Ovary (tissue), 7 donors: ENCODE measurements at regions not wholly inside any gene's neighbourhood (a gene's known extent, or its start where the extent isn't known, plus 50 kb on each side); places are given as distances from the start of the nearest gene placed in this dataset.

ENCODE experiments used
- DNase-seq, 5 donors: peaks; one replicate each; pipeline ENCODE4 v3.0.0-alpha.2; 2019 to 2020
- H3K27ac ChIP-seq, 2 donors: fragments of 200-600 bp; one replicate each; pipeline versions ENCODE4 v1.5.1 to v1.8.0; 2019 to 2022
- H3K27me3 ChIP-seq: fragments of 200-600 bp; one replicate; pipeline ENCODE4 v1.8.0; 2022
- H3K36me3 ChIP-seq: fragments of 200-600 bp; sonication (generic); one replicate; pipeline ENCODE4 v1.5.1; 2019
- H3K4me1 ChIP-seq: one replicate; pipeline ENCODE4 v1.8.1; 2013; ENCODE audit warnings: mild to moderate bottlenecking, moderate library complexity; ENCODE audit not compliant: insufficient read depth
- H3K4me3 ChIP-seq: fragments of 200-600 bp; sonication (generic); one replicate; pipeline ENCODE4 v1.5.1; 2017
- H3K9me3 ChIP-seq, 2 donors: fragments of 200-600 bp in 1 of 2; sonication (generic) in 1 of 2; one replicate each; pipeline versions ENCODE4 v1.5.1 to v1.8.1; 2013 to 2019; ENCODE audit warnings: mild to moderate bottlenecking in 1 of 2, moderate library complexity in 1 of 2
- CTCF ChIP-seq, 3 donors: fragments of 450-650 bp in 2 of 3; fragments of 200-600 bp in 1 of 3; IDR thresholded peaks; one replicate each; pipeline versions ENCODE4 v1.5.1 to v1.8.0; 2016 to 2022; ENCODE audit warnings: antibody characterized with exemption in 3 of 3, mild to moderate bottlenecking in 1 of 3
- EP300 ChIP-seq: sonication (generic); formaldehyde crosslinking; IDR thresholded peaks from one replicate; pipeline ENCODE4 v1.6.1; 2017; ENCODE audit warnings: antibody characterized with exemption
- POLR2A ChIP-seq: fragments of 450-650 bp; IDR thresholded peaks from one replicate; pipeline ENCODE4 v1.6.1; 2017; ENCODE audit warnings: antibody characterized with exemption, mild to moderate bottlenecking, moderate library complexity
- WGBS, 3 donors: extraction: QIAGEN DNeasy Blood & Tissue Kit in 1 of 3; methylation state at CpG; one replicate each; pipeline versions ENCODE4 v1.1.5 to v1.1.7; 2013 to 2017; 5-methylcytosine and 5-hydroxymethylcytosine counted together
- intact Hi-C, 4 donors: fragments of 100-400 bp; cut with DNase I; formaldehyde crosslinking; loops; one replicate each; pipeline versions ENCODE4 v1.11.0 to v1.15.1; 2022 to 2023
- donor health status: DM: no; HTN: no; CAD: no; lungs with moderate emphysema.
- donor health status: DM: no; HTN: no; CAD: no.
- donor health status: Bipolar disorder and iron deficiency.
- donor health status: DM: no; HTN: no; CAD: no.
- donor health status: DM: yes; HTN: yes; CAD: no.

- Histone ChIP-seq H3K36me3 (no peaks in the 10 kb centered on the region), H3K9me3 (no peaks in the 10 kb centered on the region), H3K4me1 (no peaks in the 10 kb centered on the region), H3K4me3 (no peak overlapping the region), H3K27me3 (no peaks in the 10 kb centered on the region), H3K27ac (no peak overlapping the region)
- TF ChIP-seq POLR2A, result no peak
- TF ChIP-seq EP300, result no peak
- TF ChIP-seq CTCF (IDR thresholded peaks at IDR 0.05), result no peak
- no peak for DNase-seq
- WGBS, 3 donors, result 75 to 83% (median 78%) methylated on average over 3 of the region's 3 CpGs
- intact Hi-C loops, result no loop called here
Observed at GRCh38 chr2:6401301-6401700, 464.4 kb downstream of the CMPK2 start.

- Histone ChIP-seq H3K36me3 (no peaks in the 10 kb centered on the region), H3K27me3 (no peaks in the 10 kb centered on the region), H3K27ac (no peak overlapping the region), H3K4me1 (no peaks in the 10 kb centered on the region), H3K9me3 (no peaks in the 10 kb centered on the region), H3K4me3 (no peak overlapping the region)
- no peak for TF ChIP-seq EP300
- TF ChIP-seq POLR2A, result no peak
- no peak for TF ChIP-seq CTCF (IDR thresholded peaks at IDR 0.05)
- WGBS, 3 donors, result 68 to 90% (median 77%) methylated on average over 2 of the region's 2 CpGs
- no peak for DNase-seq
- intact Hi-C loops, result no loop called here
Observed at GRCh38 chr2:6408057-6408456, 457.6 kb downstream of the CMPK2 start.

- 26 to 40% (median 36%) methylated on average over 3 of the region's 3 CpGs for WGBS, 3 donors
Observed at GRCh38 chr2:6410313-6410712, 455.4 kb downstream of the CMPK2 start.

GRCh38 chr2:6412533-6413091 lies 453.1 kb downstream of the CMPK2 start:
- TF ChIP-seq CTCF (IDR thresholded peaks at IDR 0.05), result no peak
- no peak for TF ChIP-seq EP300
- TF ChIP-seq POLR2A, result no peak
- intact Hi-C loops, result no loop called here
- DNase-seq, result no peak
- H3K27ac ChIP-seq, result no peak overlapping the region
- H3K9me3 ChIP-seq, result no peaks in the 10 kb centered on the region
- no peak overlapping the region for H3K4me3 ChIP-seq
- no peaks in the 10 kb centered on the region for H3K36me3 ChIP-seq
- no peaks in the 10 kb centered on the region for H3K27me3 ChIP-seq
- 63 to 82% (median 78%) methylated on average over 3 of the region's 3 CpGs for WGBS, 3 donors
- no peaks in the 10 kb centered on the region for H3K4me1 ChIP-seq

More at GRCh38 chr2:6410313-6410712, 455.4 kb downstream of the CMPK2 start:
- DNase-seq, result no peak
- intact Hi-C loops, result no loop called here
- no peaks in the 10 kb centered on the region for H3K9me3 ChIP-seq
- H3K36me3 ChIP-seq, result no peaks in the 10 kb centered on the region
- no peaks in the 10 kb centered on the region for H3K4me1 ChIP-seq
- no peak overlapping the region for H3K4me3 ChIP-seq
- H3K27me3 ChIP-seq, result no peaks in the 10 kb centered on the region
- TF ChIP-seq POLR2A, result no peak
- TF ChIP-seq CTCF (IDR thresholded peaks at IDR 0.05), result no peak
- TF ChIP-seq EP300, result no peak
- H3K27ac ChIP-seq, result no peak overlapping the region
